Psoas muscle (tissue), 7 donors: ENCODE measurements at regions not wholly inside any gene's neighbourhood (a gene's known extent, or its start where the extent isn't known, plus 50 kb on each side); places are given as distances from the start of the nearest gene placed in this dataset.

ENCODE experiments used
- ATAC-seq, 4 donors: fragments of 200-7000 bp; cut with Tn5 transposase; one replicate each; pipeline ENCODE4 v1.9.1; 2020; ENCODE audit warnings: moderate library complexity in 3 of 4, mild to moderate bottlenecking in 2 of 4
- DNase-seq, 2 donors: peaks; one replicate each; pipeline ENCODE4 v3.0.0-alpha.2; 2020
- H3K27ac ChIP-seq: fragments of 200-600 bp; one replicate; pipeline ENCODE4 v1.8.0; 2022
- H3K27me3 ChIP-seq, 3 donors: fragments of 200-600 bp in 1 of 3; one replicate each; pipeline versions ENCODE4 v1.6.1 to v1.8.0; 2013 to 2022; ENCODE audit warnings: low read length in 2 of 3, mild to moderate bottlenecking in 2 of 3, moderate library complexity in 1 of 3; ENCODE audit not compliant: insufficient read depth in 3 of 3
- H3K36me3 ChIP-seq, 2 donors: fragments of 200-600 bp in 1 of 2; one replicate each; pipeline versions ENCODE4 v1.6.1 to v1.8.0; 2013 to 2022; ENCODE audit warnings: low read depth in 1 of 2, mild to moderate bottlenecking in 1 of 2, moderate library complexity in 1 of 2; ENCODE audit not compliant: insufficient read depth in 1 of 2
- H3K4me1 ChIP-seq: fragments of 200-600 bp; one replicate; pipeline ENCODE4 v1.8.0; 2022
- H3K4me3 ChIP-seq: fragments of 200-600 bp; one replicate; pipeline ENCODE4 v1.8.0; 2022; ENCODE audit warnings: mild to moderate bottlenecking
- H3K9me3 ChIP-seq: fragments of 200-600 bp; one replicate; pipeline ENCODE4 v1.8.0; 2022
- WGBS, 3 donors: extraction: QIAGEN DNeasy Blood & Tissue Kit; methylation state at CpG; one replicate each; pipeline versions ENCODE4 v1.1.6 to v1.1.7; 2013; 5-methylcytosine and 5-hydroxymethylcytosine counted together
- intact Hi-C, 2 donors: fragments of 100-400 bp; cut with DNase I; formaldehyde crosslinking; loops; one replicate each; pipeline versions ENCODE4 v1.11.0 to v1.14.2; 2022
- TF ChIP-seq, protein P1 (sequence below): fragments of 200-600 bp; IDR thresholded peaks from one replicate; pipeline ENCODE4 v1.8.0; 2022; ENCODE audit warnings: antibody characterized with exemption
- donor health status: healthy with polysubstance abuse.
- donor health status: DM: no; HTN: no; CAD: no; lungs with moderate emphysema.
- donor health status: Bipolar disorder and iron deficiency.
- donor health status: healthy.
- donor health status: DM: yes; HTN: yes; CAD: no.
- donor health status: DM: no; HTN: no; CAD: no.
- donor health status: DM: yes; HTN: yes; CAD: no.

DNA sequence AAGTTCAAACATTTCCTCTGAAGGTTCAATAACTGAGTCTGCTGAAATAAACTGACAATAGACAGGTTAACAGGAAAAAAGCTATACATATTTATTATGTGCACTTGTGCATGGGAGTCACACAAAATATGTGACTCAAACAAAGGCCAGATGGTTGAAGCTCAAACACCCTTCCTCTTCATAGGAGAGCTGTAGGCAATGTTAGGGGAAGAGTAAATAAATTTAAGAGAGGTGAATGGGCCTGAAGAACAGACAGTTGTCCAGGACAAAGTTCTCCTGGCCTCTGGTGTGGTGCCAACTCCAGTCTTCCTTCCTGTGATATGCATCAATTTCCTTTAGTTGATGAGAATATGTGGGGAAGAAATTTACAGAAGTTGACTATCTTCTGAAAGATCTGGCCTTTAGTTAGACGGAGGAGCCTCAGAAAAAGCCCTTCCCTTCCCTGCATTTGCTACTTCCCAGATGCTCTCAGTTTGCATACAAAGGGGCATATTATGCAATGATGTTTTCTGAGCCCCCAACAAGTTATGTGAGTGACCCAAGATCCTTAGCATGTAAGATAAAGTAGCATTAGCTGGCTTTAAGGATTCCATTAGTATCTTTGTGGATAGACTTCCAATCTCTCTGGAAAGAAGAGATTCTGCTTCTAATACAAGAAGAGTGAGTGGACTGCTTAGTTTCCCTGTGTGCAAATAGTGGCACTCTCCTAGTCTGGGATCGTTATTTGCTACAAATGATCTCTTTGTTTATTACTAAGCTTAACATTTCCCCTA lies 96.4 kb upstream of the IGSF10 start:
- Histone ChIP-seq H3K4me3 (no peak overlapping the region), H3K4me1 (no peaks in the 10 kb centered on the region), H3K9me3 (no peaks in the 10 kb centered on the region), H3K36me3 (no peaks in the 10 kb centered on the region), H3K27ac (no peak overlapping the region), H3K27me3 (no peaks in the 10 kb centered on the region)
- 73 to 81% (median 79%) methylated on average over 2 of the region's 2 CpGs for WGBS, 3 donors
- DNase-seq: no peak
- TF ChIP-seq, protein P1, sequence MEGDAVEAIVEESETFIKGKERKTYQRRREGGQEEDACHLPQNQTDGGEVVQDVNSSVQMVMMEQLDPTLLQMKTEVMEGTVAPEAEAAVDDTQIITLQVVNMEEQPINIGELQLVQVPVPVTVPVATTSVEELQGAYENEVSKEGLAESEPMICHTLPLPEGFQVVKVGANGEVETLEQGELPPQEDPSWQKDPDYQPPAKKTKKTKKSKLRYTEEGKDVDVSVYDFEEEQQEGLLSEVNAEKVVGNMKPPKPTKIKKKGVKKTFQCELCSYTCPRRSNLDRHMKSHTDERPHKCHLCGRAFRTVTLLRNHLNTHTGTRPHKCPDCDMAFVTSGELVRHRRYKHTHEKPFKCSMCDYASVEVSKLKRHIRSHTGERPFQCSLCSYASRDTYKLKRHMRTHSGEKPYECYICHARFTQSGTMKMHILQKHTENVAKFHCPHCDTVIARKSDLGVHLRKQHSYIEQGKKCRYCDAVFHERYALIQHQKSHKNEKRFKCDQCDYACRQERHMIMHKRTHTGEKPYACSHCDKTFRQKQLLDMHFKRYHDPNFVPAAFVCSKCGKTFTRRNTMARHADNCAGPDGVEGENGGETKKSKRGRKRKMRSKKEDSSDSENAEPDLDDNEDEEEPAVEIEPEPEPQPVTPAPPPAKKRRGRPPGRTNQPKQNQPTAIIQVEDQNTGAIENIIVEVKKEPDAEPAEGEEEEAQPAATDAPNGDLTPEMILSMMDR: no peak
- ATAC-seq: no peak
- intact Hi-C loops: no loop called here

DNA sequence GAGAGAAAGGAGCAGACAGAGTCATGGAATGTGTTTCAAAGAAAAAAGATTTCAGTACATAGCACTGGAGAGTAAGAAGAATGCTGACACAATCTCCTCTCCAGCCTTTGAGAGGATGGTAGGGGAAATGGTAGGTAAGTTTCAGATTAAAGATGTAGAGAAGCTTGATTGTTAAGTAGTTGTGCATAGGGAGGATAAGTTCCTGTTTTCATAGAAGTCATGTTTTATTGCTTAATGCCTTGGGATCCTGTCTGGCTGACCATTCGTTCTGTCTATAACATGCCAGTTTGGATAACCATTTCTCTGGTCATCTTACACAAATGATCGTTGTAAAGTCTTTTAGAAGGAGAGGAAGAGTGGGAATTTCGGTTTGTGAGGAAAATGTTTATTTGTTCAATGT lies 95.7 kb upstream of the IGSF10 start:
- TF ChIP-seq, protein P1: no peak
- ATAC-seq: no peak
- no peaks in the 10 kb centered on the region for H3K36me3 ChIP-seq
- no peak overlapping the region for H3K4me3 ChIP-seq
- intact Hi-C loops: no loop called here
- DNase-seq: no peak
- H3K27ac ChIP-seq: no peak overlapping the region
- H3K9me3 ChIP-seq: no peaks in the 10 kb centered on the region
- H3K4me1 ChIP-seq: no peaks in the 10 kb centered on the region
- no peaks in the 10 kb centered on the region for H3K27me3 ChIP-seq
- 65 to 69% (median 65%) methylated on average over 3 of the region's 3 CpGs for WGBS, 3 donors

DNA sequence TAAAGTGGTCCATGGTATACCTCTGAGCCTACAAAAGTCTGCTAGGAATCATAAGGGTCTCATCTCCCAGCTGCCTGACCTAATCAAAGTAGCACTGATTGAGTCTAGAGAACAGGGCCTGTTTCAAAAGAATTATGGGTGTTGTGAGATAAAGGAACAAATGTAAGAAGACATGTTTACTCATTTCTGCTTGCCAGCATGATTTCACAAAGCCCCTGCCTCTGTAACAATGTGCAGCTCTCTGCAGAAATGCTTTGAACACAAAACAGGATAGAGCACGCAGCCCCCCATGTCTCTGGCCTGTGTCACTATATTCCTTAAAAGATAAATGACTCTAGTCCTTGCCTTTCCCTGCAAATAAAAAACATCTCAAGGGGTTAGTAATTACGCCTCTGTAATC lies 94.7 kb upstream of the IGSF10 start:
- intact Hi-C loops: no loop called here
- Histone ChIP-seq H3K4me1 (no peaks in the 10 kb centered on the region), H3K9me3 (no peaks in the 10 kb centered on the region), H3K4me3 (no peak overlapping the region), H3K36me3 (no peaks in the 10 kb centered on the region), H3K27me3 (no peaks in the 10 kb centered on the region), H3K27ac (no peak overlapping the region)
- TF ChIP-seq, protein P1: no peak
- no peak for DNase-seq
- no peak for ATAC-seq
- 92 to 98% (median 95%) methylated on average over 2 of the region's 2 CpGs for WGBS, 3 donors

DNA sequence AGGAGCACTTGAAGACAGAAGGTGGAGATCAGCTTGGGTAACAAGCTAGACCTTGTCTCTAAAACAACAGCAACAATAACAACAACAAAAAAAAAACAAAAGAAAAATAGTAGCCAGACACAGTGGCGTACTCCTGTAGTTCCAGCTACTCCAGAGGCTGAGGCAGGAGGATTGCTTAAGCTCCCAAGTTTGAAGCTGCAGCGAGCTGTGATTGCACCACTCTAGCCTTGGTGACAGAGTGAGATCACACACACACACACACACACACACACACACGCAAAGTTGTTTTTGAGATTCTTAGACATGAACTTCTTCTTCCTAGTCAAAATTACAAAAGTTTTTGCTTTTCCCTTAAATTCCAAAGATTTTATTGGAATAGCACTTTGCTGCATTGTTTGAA lies 93.0 kb upstream of the IGSF10 start:
- ATAC-seq (no peak), DNase-seq (peak in 1 of 2 donors; percentile 16)
- H3K27me3 ChIP-seq: no peaks in the 10 kb centered on the region
- H3K4me1 ChIP-seq: no peaks in the 10 kb centered on the region
- no peak overlapping the region for H3K4me3 ChIP-seq
- no peak overlapping the region for H3K27ac ChIP-seq
- WGBS, 3 donors: 87 to 91% (median 88%) methylated on average over 3 of the region's 3 CpGs
- no peaks in the 10 kb centered on the region for H3K9me3 ChIP-seq
- TF ChIP-seq, protein P1: no peak
- no peaks in the 10 kb centered on the region for H3K36me3 ChIP-seq
- intact Hi-C loops: no loop called here

DNA sequence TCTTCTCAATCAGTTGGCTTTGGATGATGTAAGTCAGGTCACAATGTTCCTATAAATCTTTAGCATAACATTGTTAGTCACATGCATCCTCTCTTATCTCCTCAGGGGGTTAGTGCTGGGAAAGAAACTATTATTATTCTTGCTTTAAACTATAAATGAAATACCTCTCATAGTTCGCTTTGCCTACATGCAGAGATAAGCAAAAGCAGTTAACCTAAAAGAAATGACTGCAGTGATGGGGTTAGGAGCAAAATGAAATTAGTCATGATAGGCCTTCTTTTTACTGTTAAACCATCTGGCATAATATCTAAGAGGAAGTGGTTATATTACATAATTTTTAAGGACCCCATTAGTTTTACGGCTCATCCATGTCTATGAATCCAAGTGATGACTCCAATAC lies 91.7 kb upstream of the IGSF10 start:
- no peaks in the 10 kb centered on the region for H3K27me3 ChIP-seq
- H3K36me3 ChIP-seq: no peaks in the 10 kb centered on the region
- intact Hi-C loops: no loop called here
- H3K4me1 ChIP-seq: no peaks in the 10 kb centered on the region
- no peaks in the 10 kb centered on the region for H3K9me3 ChIP-seq
- no peak for ATAC-seq
- DNase-seq: no peak
- WGBS, 3 donors: 90 to 93% (median 93%) methylated on average over 2 of the region's 2 CpGs
- H3K27ac ChIP-seq: no peak overlapping the region
- no peak overlapping the region for H3K4me3 ChIP-seq
- TF ChIP-seq, protein P1: no peak
